AG04449 (cell line): ENCODE measurements at regions not wholly inside any gene's neighbourhood (a gene's known extent, or its start where the extent isn't known, plus 50 kb on each side); places are given as distances from the start of the nearest gene placed in this dataset.
"Not testable (repeated sequence)": the region's sequence is repeated elsewhere in the genome, so short reads cannot be mapped to it uniquely, and the experiment has no call there.

Experiments used
- CTCF ChIA-PET: fragments of 350-600 bp; formaldehyde crosslinking; extraction: SDS; loops from one replicate; lab custom pipeline; 2021; ENCODE audit warnings: antibody characterized with exemption; lab: Yijun Ruan, JAX
- POLR2A ChIA-PET: fragments of 400-600, 350-600 bp; formaldehyde crosslinking; extraction: SDS; loops from one replicate; lab custom pipeline; 2020; ENCODE audit warnings: antibody characterized with exemption, inconsistent platforms; lab: Yijun Ruan, JAX
- DNase-seq: peaks from one replicate; pipeline ENCODE4 v3.0.0-alpha.2; 2010; ENCODE audit warnings: low read depth, low spot score
- H3K4me3 ChIP-seq: 2 replicates; pipeline ENCODE4 v1.5.1; 2011; ENCODE audit warnings: low read depth, mild to moderate bottlenecking, control low read depth, low read length
- TF ChIP-seq, protein P1 (sequence below): IDR thresholded peaks from one replicate; pipeline ENCODE4 v1.5.1; 2011; ENCODE audit warnings: mild to moderate bottlenecking, moderate library complexity, low read length, control low read depth, inconsistent platforms; ENCODE audit not compliant: insufficient read depth; ENCODE audit errors: missing control alignments

GRCh38 chr12:83710851-83711250 is 1024.1 kb downstream of the TMTC2 start:
- TF ChIP-seq, protein P1, sequence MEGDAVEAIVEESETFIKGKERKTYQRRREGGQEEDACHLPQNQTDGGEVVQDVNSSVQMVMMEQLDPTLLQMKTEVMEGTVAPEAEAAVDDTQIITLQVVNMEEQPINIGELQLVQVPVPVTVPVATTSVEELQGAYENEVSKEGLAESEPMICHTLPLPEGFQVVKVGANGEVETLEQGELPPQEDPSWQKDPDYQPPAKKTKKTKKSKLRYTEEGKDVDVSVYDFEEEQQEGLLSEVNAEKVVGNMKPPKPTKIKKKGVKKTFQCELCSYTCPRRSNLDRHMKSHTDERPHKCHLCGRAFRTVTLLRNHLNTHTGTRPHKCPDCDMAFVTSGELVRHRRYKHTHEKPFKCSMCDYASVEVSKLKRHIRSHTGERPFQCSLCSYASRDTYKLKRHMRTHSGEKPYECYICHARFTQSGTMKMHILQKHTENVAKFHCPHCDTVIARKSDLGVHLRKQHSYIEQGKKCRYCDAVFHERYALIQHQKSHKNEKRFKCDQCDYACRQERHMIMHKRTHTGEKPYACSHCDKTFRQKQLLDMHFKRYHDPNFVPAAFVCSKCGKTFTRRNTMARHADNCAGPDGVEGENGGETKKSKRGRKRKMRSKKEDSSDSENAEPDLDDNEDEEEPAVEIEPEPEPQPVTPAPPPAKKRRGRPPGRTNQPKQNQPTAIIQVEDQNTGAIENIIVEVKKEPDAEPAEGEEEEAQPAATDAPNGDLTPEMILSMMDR = no peak
- ChIA-PET POLR2A (no interaction called here), CTCF (no interaction called here)
- DNase-seq = no peak
- no peak overlapping the region for H3K4me3 ChIP-seq

- ChIA-PET CTCF (no interaction called here), POLR2A (no interaction called here)
- DNase-seq = no peak
- TF ChIP-seq, protein P1 = no peak
- H3K4me3 ChIP-seq = no peak overlapping the region
Measured at GRCh38 chr12:83709899-83710298, 1023.2 kb downstream of the TMTC2 start.

- ChIA-PET POLR2A (no interaction called here), CTCF (no interaction called here)
- TF ChIP-seq, protein P1 = no peak
- no peak for DNase-seq
- no peak overlapping the region for H3K4me3 ChIP-seq
Measured at GRCh38 chr12:83700838-83701237, 1014.1 kb downstream of the TMTC2 start.

DNA sequence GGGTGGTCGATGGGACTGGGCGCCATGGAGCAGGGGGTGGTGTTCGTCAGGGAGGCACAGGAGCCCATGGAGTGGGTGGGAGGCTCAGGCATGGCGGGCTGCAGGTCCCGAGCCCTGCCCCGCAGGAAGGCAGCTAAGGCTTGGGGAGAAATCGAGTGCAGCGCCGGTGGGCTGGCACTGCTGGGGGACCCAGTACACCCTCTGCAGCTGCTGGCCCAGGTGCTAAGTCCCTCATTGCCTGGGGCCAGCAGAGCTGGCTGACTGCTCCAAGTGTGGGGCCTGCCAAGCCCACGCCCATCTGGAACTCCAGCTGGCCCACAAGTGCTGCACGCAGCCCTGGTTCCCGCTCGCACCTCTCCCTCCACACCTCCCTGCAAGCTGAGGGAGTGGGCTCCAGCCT is 1009.6 kb downstream of the TMTC2 start:
- POLR2A ChIA-PET, DNase-seq, H3K4me3 ChIP-seq, CTCF ChIA-PET: not testable (repeated sequence)

- DNase-seq = no peak
- no peak overlapping the region for H3K4me3 ChIP-seq
- TF ChIP-seq, protein P1 = no peak
- ChIA-PET CTCF (no interaction called here), POLR2A (no interaction called here)
Measured at GRCh38 chr12:83691730-83692129, 1005.0 kb downstream of the TMTC2 start.

DNA sequence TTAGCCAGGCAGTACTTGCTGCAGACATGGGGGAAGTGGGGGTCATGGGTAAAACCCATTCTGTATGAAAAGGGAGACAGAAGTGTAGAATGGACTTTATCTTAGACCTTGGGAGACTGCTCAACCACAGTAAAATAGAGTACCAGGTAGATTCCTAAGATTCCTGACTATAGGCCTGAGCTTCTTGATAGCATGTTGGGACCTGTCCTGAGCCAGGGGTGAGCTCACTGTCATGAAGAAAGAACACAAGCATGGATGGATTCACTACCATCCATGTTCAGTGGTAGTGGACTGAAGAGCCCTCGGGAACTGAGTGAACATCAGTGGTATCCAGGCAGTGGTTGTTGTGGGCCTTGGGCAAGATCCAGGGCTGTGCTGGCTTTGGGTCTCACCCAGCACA is 1003.8 kb downstream of the TMTC2 start:
- H3K4me3 ChIP-seq = no peak overlapping the region
- ChIA-PET POLR2A (no interaction called here), CTCF (no interaction called here)
- no peak for DNase-seq
- TF ChIP-seq, protein P1 = no peak

- DNase-seq = no peak
- TF ChIP-seq, protein P1 = no peak
- H3K4me3 ChIP-seq = no peak overlapping the region
- POLR2A ChIA-PET = no interaction called here
- CTCF ChIA-PET = no interaction called here
Measured at GRCh38 chr12:83689333-83689732, 1002.6 kb downstream of the TMTC2 start.
